H9 (cell line): ENCODE measurements at regions not wholly inside any gene's neighbourhood (a gene's known extent, or its start where the extent isn't known, plus 50 kb on each side); places are given as distances from the start of the nearest gene placed in this dataset.

Source experiments
- DNase-seq: peaks from one replicate; pipeline ENCODE4 v3.0.0-alpha.2; 2017
- H2AFZ ChIP-seq: one replicate; pipeline ENCODE4 v1.6.1; 2013; ENCODE audit warnings: mild to moderate bottlenecking, low read length, control low read depth, moderate library complexity
- H2AK5ac ChIP-seq: 2 replicates; pipeline ENCODE4 v1.6.1; 2013; ENCODE audit warnings: low read length, control low read depth, mixed read lengths; ENCODE audit not compliant: insufficient read length
- H2BK120ac ChIP-seq: one replicate; pipeline ENCODE4 v1.6.1; 2013; ENCODE audit warnings: low read depth, mild to moderate bottlenecking, low read length, control low read depth, inconsistent platforms; ENCODE audit not compliant: poor library complexity, severe bottlenecking
- H2BK12ac ChIP-seq: 2 replicates; pipeline ENCODE4 v1.6.1; 2013; ENCODE audit warnings: low read length, control low read depth, mixed read lengths, low read depth; ENCODE audit not compliant: insufficient read length
- H2BK15ac ChIP-seq: 2 replicates; pipeline ENCODE4 v1.6.1; 2013; ENCODE audit warnings: low read depth, low read length, control low read depth
- H2BK20ac ChIP-seq: one replicate; pipeline ENCODE4 v1.6.1; 2013; ENCODE audit warnings: low read depth, mild to moderate bottlenecking, low read length, control low read depth, inconsistent platforms; ENCODE audit not compliant: poor library complexity, severe bottlenecking
- H2BK5ac ChIP-seq: 2 replicates; pipeline ENCODE4 v1.6.1; 2013; ENCODE audit warnings: low read length, control low read depth, mixed read lengths; ENCODE audit not compliant: insufficient read length
- H3K14ac ChIP-seq: 2 replicates; pipeline ENCODE4 v1.6.1; 2013; ENCODE audit warnings: low read length, control low read depth; ENCODE audit not compliant: insufficient read depth
- H3K18ac ChIP-seq: 2 replicates; pipeline ENCODE4 v1.6.1; 2013; ENCODE audit warnings: low read depth, mild to moderate bottlenecking, mixed read lengths, low read length, control low read depth; ENCODE audit not compliant: insufficient read length
- H3K23ac ChIP-seq: 2 replicates; pipeline ENCODE4 v1.6.1; 2013; ENCODE audit warnings: low read length, control low read depth, mixed read lengths, low read depth; ENCODE audit not compliant: insufficient read length
- H3K23me2 ChIP-seq: 2 replicates; pipeline ENCODE4 v1.6.1; 2013; ENCODE audit warnings: low read depth, mild to moderate bottlenecking, mixed read lengths, low read length, control low read depth; ENCODE audit not compliant: insufficient read length, poor library complexity, severe bottlenecking
- H3K27ac ChIP-seq: 2 replicates; pipeline ENCODE4 v1.5.1; 2013; ENCODE audit warnings: low read length, control low read depth, mixed read lengths, low read depth; ENCODE audit not compliant: insufficient read length
- H3K27me3 ChIP-seq: 2 replicates; pipeline ENCODE4 v1.6.1; 2013; ENCODE audit warnings: low read length, control low read depth, inconsistent platforms; ENCODE audit not compliant: insufficient read depth
- H3K4ac ChIP-seq: 2 replicates; pipeline ENCODE4 v1.6.1; 2013; ENCODE audit warnings: low read depth, mild to moderate bottlenecking, control low read depth, inconsistent platforms, low read length, moderate library complexity
- H3K4me1 ChIP-seq: 2 replicates; pipeline ENCODE4 v1.6.1; 2013; ENCODE audit warnings: low read length, control low read depth, inconsistent platforms; ENCODE audit not compliant: insufficient read depth
- H3K4me2 ChIP-seq: 2 replicates; pipeline ENCODE4 v1.6.1; 2013; ENCODE audit warnings: low read length, control low read depth, mixed read lengths; ENCODE audit not compliant: insufficient read length, insufficient read depth
- H3K56ac ChIP-seq: 2 replicates; pipeline ENCODE4 v1.6.1; 2013; ENCODE audit warnings: low read depth, mild to moderate bottlenecking, mixed read lengths, low read length, control low read depth; ENCODE audit not compliant: insufficient read length
- H3K79me1 ChIP-seq: 2 replicates; pipeline ENCODE4 v1.6.1; 2013; ENCODE audit warnings: low read depth, mild to moderate bottlenecking, moderate library complexity, low read length, control low read depth, inconsistent platforms; ENCODE audit not compliant: insufficient read depth, poor library complexity, severe bottlenecking
- H3K79me2 ChIP-seq: 2 replicates; pipeline ENCODE4 v1.6.1; 2013; ENCODE audit warnings: low read length, control low read depth, inconsistent platforms; ENCODE audit not compliant: insufficient read depth
- H3K9ac ChIP-seq: 2 replicates; pipeline ENCODE4 v1.6.1; 2013; ENCODE audit warnings: low read length, control low read depth, mixed read lengths; ENCODE audit not compliant: insufficient read length; ENCODE audit errors: extremely low read depth
- H3K9me3 ChIP-seq: one replicate; pipeline ENCODE4 v1.6.1; 2013; ENCODE audit warnings: low read depth, low read length, inconsistent platforms; ENCODE audit not compliant: control insufficient read depth
- H3T11ph ChIP-seq: one replicate; pipeline ENCODE4 v1.6.1; 2013; ENCODE audit warnings: mild to moderate bottlenecking, low read length, control low read depth, inconsistent platforms
- H4K20me1 ChIP-seq: one replicate; pipeline ENCODE4 v1.6.1; 2013; ENCODE audit not compliant: control insufficient read depth, insufficient read length, insufficient read depth
- H4K5ac ChIP-seq: 2 replicates; pipeline ENCODE4 v1.6.1; 2013; ENCODE audit warnings: low read depth, mild to moderate bottlenecking, mixed read lengths, low read length, control low read depth; ENCODE audit not compliant: insufficient read length
- H4K8ac ChIP-seq: replicated peaks from 2 replicates; pipeline ENCODE4 v1.6.1; 2013; ENCODE audit warnings: low read length, control low read depth, mixed read lengths, low read depth; ENCODE audit not compliant: insufficient read length
- H4K91ac ChIP-seq: 2 replicates; pipeline ENCODE4 v1.6.1; 2013; ENCODE audit warnings: low read depth, mild to moderate bottlenecking, moderate library complexity, mixed read lengths, low read length, control low read depth; ENCODE audit not compliant: insufficient read length
- H3K27ac Mint-ChIP-seq, 3 experiments: 2 replicates in 2 of 3; 3 replicates in 1 of 3; pipeline ENCODE4 v1.8.0; 2020 to 2021; ENCODE audit warnings: mixed read lengths in 3 of 3, mild to moderate bottlenecking in 1 of 3, moderate library complexity in 1 of 3
- H3K27me3 Mint-ChIP-seq: 2 replicates; pipeline ENCODE4 v1.8.0; 2021; ENCODE audit warnings: low read depth, mild to moderate bottlenecking, moderate library complexity, mixed read lengths
- H3K36me3 Mint-ChIP-seq, 3 experiments: 2 replicates in 2 of 3; 3 replicates in 1 of 3; pipeline ENCODE4 v1.8.0; 2020 to 2021; ENCODE audit warnings: low read depth in 3 of 3, mixed read lengths in 3 of 3; ENCODE audit not compliant: insufficient read depth in 1 of 3
- H3K4me1 Mint-ChIP-seq, 2 experiments: 2 replicates each; pipeline ENCODE4 v1.8.0; 2020; ENCODE audit warnings: mixed read lengths in 2 of 2
- H3K4me3 Mint-ChIP-seq, 2 experiments: 2 replicates in 1 of 2; 3 replicates in 1 of 2; pipeline ENCODE4 v1.8.0; 2020 to 2021; ENCODE audit warnings: mild to moderate bottlenecking in 2 of 2, mixed read lengths in 2 of 2, moderate library complexity in 1 of 2
- H3K9me3 Mint-ChIP-seq, 2 experiments: 2 replicates in 1 of 2; 3 replicates in 1 of 2; pipeline ENCODE4 v1.8.0; 2020; ENCODE audit warnings: mild to moderate bottlenecking in 2 of 2, mixed read lengths in 2 of 2, moderate library complexity in 1 of 2
- CTCF ChIP-seq: fragments of 200-600 bp; sonication (generic); conservative IDR thresholded peaks from 3 replicates; pipeline ENCODE4 v1.8.0; 2021; ENCODE audit warnings: antibody characterized with exemption, mild to moderate bottlenecking
- WGBS: extraction: QIAGEN DNeasy Blood & Tissue Kit; methylation state at CpG from one replicate; pipeline ENCODE4 v1.1.7; 2013; ENCODE audit warnings: missing lambda C conversion rate, low lambda C conversion rate, mixed read lengths; ENCODE audit not compliant: insufficient read length; ENCODE audit errors: extremely low coverage; 5-methylcytosine and 5-hydroxymethylcytosine counted together

GRCh38 chr20:39489986-39490560 is 527.9 kb downstream of the DHX35 start:
- Histone ChIP-seq H4K20me1 (no peaks in the 10 kb centered on the region), H2BK12ac (no peak overlapping the region), H3K14ac (no peak overlapping the region), H4K8ac (no peak overlapping the region), H3T11ph (no peak overlapping the region), H2BK5ac (no peak overlapping the region), H4K5ac (no peak overlapping the region), H3K79me1 (no peaks in the 10 kb centered on the region), H3K4ac (no peak overlapping the region), H2BK20ac (no peak overlapping the region), H3K23me2 (no peaks in the 10 kb centered on the region), H3K9me3 (no peaks in the 10 kb centered on the region), H3K27me3 (no peaks in the 10 kb centered on the region), H4K91ac (no peak overlapping the region), H2AFZ (no peak overlapping the region), H3K23ac (no peak overlapping the region), H3K79me2 (no peaks in the 10 kb centered on the region), H3K9ac (no peak overlapping the region), H3K4me1 (no peaks in the 10 kb centered on the region), H3K56ac (no peak overlapping the region), H3K4me2 (no peak overlapping the region), H2AK5ac (no peak overlapping the region), H3K27ac (no peak overlapping the region), H2BK120ac (no peak overlapping the region), H3K18ac (no peak overlapping the region), H2BK15ac (no peak overlapping the region)
- no peaks in the 10 kb centered on the region for H3K4me1 Mint-ChIP-seq
- no peaks in the 10 kb centered on the region; the same call in 1 of the 2 replicates for H3K27me3 Mint-ChIP-seq
- no peaks in the 10 kb centered on the region for H3K36me3 Mint-ChIP-seq
- H3K27ac Mint-ChIP-seq: no peak overlapping the region
- no CpG with 5 or more reads among the region's 2 CpGs for WGBS
- no peak for DNase-seq
- H3K4me3 Mint-ChIP-seq: no peak overlapping the region
- peaks cover 0 to 3% of the 10 kb centered on the region in 2 experiments; a peak in 2 of 5 replicates for H3K9me3 Mint-ChIP-seq
- TF ChIP-seq CTCF: no peak
